ENCODE measurements at regions not wholly inside any gene's neighbourhood (a gene's known extent, or its start where the extent isn't known, plus 50 kb on each side); places are given as distances from the start of the nearest gene placed in this dataset.
"Not testable (repeated sequence)": the region's sequence is repeated elsewhere in the genome, so short reads cannot be mapped to it uniquely, and the experiment has no call there.

GRCh38 chr2:185585165-185585564, 153.4 kb upstream of the FSIP2 start:
- TF ChIP-seq EZH2 (IDR thresholded peaks at IDR 0.05; ENCODE audit: insufficient read depth, poor library complexity, severe bottlenecking); EZH2phosphoT487 (IDR thresholded peaks at IDR 0.05; ENCODE audit: insufficient read depth, low read depth): not testable (repeated sequence)

All from GM23248 (cell line).